Stimulated activated CD8-positive, alpha-beta memory T cell treated with anti-CD3 and anti-CD28 coated beads, Interleukin-7, amount 100 ng/mL, for 4 hours (primary cell): ENCODE measurements at regions not wholly inside any gene's neighbourhood (a gene's known extent, or its start where the extent isn't known, plus 50 kb on each side); places are given as distances from the start of the nearest gene placed in this dataset.

Experiments used
- DNase-seq, 2 donors: peaks; one replicate each; pipeline ENCODE4 v3.0.0-alpha.2; 2020; ENCODE audit warnings: low read depth in 2 of 2

DNA sequence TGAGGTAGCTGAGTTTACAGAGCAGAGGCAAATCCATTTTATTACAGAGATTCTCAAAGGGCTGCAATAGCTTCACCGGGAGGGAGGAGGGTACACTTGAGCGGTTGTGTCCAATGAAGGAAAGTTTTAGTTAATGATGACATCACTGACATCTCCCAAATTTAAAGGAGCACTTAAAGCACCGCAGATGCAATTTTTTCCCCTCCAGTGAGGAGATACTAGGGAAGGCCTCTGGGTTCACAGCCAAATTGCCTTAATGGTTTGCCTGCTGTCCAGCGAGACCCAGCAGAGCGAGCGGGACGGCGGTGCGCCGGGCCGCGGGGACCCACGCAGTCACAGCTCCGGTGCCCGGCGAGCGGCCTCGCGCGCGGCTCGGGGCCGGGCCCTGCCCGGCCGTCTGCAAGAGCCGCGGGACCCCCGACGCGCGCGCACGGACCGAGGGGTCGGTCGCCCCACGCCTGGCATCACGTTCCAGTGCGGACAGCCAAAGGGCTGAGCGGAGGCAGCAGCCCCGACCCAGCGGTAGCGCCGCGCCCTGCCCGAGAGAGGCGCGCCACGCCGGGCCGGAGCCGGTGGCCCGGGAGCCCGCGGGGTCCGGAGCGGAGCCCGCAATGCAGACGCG lies 160.5 kb upstream of the CHRNA7 start:
- DNase-seq, result no peak

- peak; percentile 53 to 82 for DNase-seq
Measured at GRCh38 chr15:31870328-31871165, 159.8 kb upstream of the CHRNA7 start, which contains the start of gene OTUD7A. Gene OTUD7A (minus strand): TSS chr15:31870673.

DNA sequence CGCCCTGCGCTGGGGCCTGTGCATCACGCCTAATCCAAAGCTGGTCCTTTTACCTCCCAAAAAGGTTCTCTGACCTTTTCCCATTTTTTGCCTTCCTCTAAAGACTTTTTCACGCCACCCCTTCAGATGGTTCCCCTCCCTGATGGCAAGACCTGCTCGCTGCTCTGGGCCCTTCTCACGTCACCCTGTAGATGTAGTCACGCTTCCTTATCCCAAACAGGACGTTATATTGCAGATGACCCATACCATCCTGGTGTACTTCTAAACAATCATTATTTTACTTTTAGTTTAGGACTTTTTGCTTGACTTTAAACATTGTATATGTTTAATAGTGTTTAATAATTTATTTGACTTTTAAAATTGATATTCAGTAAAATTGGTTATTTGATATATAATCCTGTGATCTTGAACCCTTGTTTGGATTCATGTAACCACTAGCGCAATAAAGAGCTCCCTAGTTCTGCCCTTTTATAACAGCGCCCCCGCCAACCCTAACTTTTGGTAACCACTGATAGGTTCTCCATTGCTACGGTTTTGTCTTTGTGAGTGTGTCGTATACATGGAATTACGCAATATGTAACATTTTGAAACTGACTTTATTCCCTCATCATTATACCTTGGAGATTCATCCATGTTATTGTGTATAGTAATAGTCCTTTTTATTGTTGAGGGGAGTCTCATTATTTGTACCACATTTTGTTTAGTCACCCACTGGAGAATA lies 159.0 kb upstream of the CHRNA7 start:
- no peak for DNase-seq

DNA sequence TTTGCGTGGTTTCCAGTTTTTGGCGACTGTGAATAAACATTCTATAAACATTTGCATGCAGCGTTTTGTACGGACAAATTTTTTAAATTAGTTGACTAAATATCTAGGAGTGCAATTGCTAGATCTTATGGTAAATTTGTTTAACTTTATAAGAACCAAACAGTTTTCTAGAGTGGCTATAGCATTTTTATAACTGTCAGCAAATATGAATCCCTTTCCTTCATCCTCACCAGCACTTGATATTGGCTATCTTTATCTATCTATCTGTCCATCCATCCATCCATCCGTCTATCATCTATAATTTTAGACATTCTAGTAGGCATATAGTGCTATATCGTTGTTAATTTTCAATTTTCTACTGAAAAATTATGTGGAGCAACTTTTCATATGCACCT lies 158.4 kb upstream of the CHRNA7 start:
- DNase-seq, result no peak

DNA sequence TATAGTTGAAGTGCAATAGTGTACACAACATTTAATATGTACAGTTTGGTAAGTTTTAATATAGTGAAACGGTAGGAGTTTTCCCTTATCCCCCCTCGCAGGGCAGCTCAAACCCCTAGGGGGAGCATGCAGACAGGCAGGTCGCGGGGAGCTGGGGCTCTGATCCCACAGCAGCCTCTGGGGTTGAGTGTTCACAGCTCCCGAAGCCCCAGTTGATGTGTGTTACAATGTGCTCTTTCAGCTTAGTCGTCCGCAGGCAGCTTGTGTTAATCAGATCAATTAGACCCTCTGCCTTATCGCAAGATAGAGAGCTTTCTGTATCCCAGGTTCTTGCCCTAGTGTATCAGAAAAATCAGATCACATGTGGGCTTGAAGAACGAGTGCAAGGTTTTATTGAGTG lies 143.1 kb upstream of the CHRNA7 start:
- no peak for DNase-seq

GRCh38 chr15:31892513-31892912 lies 137.8 kb upstream of the CHRNA7 start:
- no peak for DNase-seq

GRCh38 chr15:31893780-31894179 lies 136.5 kb upstream of the CHRNA7 start:
- DNase-seq, result no peak

GRCh38 chr15:31897746-31898145 lies 132.6 kb upstream of the CHRNA7 start:
- DNase-seq, result no peak

GRCh38 chr15:31901501-31901900 lies 128.8 kb upstream of the CHRNA7 start:
- DNase-seq, result no peak

- no peak for DNase-seq
Measured at GRCh38 chr15:31905054-31905453, 125.3 kb upstream of the CHRNA7 start.

DNA sequence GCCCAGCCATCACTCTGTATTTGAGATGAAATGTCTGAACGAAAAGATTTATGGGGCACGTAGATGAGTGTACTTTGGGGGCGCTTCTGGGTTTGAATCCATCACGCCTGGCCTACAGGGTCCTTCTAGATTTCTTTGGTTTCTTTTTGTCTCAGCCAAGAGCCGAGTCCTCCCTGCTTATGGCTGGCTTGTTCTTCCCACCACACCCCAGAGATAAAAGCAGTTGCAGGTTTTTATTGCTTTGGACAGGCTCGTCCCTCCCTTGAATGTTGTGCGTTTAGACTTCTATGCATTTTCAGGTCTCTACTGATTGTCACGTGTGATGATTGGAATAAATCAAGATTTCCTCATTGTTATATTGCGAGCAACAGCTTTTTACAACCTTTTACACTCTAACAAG lies 104.8 kb upstream of the CHRNA7 start:
- DNase-seq, result no peak

DNA sequence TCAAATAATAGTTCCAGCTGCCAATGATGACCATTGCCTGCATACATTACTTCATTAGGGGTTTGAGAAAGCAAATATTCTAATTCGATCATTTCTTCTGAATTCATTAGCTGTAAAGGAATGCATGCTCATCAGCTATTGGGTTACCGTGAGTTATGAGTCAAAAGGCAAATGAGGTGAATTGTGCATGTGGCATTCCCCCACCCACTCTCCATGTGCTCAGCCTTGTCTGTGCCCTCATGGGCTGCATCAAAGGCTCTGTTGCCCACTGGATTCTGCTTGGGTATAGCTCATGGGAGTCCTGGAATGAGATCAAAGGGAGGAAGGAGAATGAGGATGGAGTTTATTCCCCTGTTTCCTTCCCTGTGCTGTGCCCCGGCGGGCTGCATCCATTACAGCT lies 99.3 kb upstream of the CHRNA7 start:
- DNase-seq, result no peak

DNA sequence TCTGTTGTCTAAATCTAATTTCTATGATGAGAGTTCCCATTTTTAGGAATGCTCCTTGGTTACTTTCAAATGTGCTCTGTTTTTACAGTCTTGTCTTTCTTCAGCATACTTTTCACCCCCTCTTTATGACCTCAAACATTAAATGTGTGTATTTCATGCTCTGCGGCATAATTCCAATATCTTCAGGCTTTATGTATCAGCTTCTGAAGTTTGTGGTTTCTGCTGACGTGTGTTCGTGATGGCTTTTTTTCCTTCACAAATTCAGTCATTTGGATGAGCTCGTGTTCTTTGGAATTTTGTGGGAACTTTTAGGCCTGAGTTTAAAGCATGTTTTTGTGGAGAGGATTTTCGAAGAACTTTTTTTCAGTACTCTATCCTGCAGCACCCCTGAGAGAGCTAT lies 97.7 kb upstream of the CHRNA7 start:
- DNase-seq, result no peak

GRCh38 chr15:31934821-31935220 lies 95.5 kb upstream of the CHRNA7 start:
- DNase-seq, result no peak

DNA sequence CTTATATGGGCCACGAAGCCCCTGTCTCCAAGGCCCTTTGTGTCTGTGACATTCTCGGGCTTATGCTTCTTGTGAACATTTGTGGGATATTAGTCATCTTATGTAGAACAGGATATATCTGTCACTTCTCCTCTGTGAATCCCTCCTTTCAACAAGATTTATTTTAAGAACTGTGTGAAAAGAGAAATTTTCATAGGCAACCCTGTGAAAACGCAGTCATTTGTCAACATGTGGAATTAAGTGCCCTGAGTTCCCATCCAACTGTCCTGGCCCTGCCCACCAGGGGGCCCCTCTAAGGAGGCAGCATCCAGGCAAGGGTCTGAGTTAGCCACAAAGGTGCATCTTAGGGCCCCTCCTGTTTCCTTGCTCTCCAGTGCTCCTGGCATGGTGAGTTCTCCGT lies 76.8 kb upstream of the CHRNA7 start:
- DNase-seq, result no peak

DNA sequence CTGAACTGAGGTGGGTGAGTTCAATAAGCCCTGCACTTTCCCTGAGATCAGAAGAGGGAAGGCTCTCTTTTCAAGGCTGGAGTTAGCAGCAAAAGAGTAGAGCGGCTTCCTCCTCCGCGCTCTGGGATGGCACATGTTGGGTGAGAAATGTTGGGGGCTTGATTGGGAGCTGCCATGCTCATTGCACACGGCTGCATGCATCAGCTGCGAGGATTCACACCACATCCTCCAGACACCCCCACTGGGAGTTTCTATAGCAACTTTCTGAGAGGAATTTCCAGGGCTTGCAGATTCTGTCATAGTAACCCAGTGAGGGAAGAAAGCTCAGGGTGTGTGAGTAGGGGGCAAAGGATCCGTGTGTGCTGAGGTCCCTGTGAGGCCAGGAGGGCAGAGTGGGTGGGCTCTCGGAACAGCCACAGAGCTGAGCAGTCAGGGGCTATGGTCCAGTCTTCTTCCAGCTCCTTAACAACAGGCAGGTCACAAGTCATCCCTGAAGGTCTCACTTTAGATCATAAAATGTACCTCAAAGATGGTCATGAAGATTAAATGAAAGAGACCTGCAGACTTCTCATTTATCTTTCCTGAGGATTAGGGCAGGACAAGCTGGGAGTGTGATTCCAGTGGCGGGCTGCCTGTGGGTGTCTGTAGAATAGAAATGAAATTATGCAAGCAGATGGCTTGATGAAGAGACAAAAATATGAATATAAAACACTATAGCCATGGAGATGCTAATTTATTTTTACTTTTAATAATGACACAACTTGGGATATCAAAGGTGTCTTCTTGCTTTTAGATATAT lies 75.7 kb upstream of the CHRNA7 start:
- DNase-seq, result no peak

GRCh38 chr15:31955734-31956133 lies 74.6 kb upstream of the CHRNA7 start:
- DNase-seq, result no peak

- no peak for DNase-seq
Measured at GRCh38 chr15:31957581-31957980, 72.7 kb upstream of the CHRNA7 start.

DNA sequence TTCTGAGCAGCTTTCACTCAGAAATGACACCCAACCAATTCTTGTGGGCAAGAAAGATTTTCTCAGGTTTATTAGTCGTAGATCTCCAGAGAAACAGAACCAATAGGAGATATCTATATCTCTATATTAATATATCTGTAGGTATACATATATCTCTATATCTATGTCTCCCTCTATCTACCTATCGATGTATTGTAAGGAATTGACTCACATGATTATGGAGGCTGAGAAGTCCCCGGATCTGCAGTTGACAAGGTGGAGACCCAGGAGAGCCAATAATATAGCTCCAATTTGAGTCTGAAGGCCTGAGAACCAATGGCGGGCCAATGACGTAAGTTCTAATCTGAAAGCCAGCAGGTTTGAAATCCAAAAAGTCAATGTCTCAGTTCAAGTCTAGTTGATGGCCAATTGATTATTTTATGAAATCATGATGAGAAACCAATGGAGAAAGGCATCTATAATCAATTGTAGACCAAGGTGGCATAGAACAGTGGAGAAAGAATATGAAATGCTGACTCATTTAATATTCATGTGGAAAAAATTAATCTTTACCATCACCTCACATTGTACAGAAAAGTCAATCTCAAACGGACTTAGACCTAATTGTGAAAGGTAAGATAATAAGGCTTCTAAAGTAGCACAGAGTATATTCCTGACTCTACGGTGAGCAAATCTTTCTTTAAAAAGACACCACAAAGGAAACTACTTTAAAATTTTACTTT lies 65.6 kb upstream of the CHRNA7 start:
- DNase-seq, result no peak

- DNase-seq, result no peak
Measured at GRCh38 chr15:31970007-31970406, 60.3 kb upstream of the CHRNA7 start.

DNA sequence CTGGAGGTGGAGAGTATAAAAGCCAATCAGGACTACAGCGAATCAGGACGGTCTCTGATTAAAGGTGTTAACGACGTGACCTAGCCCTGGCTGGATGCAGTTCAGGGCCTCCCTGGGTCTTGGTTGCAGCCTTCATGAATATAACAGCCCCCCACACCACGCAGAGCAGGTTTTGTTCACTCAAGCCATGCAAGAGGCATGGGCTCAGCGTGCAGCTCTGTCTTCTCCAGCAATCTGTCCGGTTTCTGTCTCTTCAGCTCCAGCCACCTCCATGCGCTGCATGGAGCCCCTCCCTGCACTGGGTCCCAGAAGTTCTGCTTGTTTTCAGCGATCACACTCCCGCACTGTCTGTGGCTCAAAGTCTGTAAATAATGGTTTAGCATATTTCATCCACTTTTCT lies 57.1 kb upstream of the CHRNA7 start:
- no peak for DNase-seq
